ENCODE measurements at regions not wholly inside any gene's neighbourhood (a gene's known extent, or its start where the extent isn't known, plus 50 kb on each side); places are given as distances from the start of the nearest gene placed in this dataset.
A peak's percentile ranks its signal among the peaks of the same experiment; 100 is the strongest.

GRCh38 chr21:19256934-19257660, 853.5 kb upstream of the TMPRSS15 start:
- FAIRE-seq, result no peak

- FAIRE-seq, result no peak
Measured at GRCh38 chr21:19261731-19262376, 858.3 kb upstream of the TMPRSS15 start.

GRCh38 chr21:19266636-19267035, 863.1 kb upstream of the TMPRSS15 start:
- FAIRE-seq, result no peak

- no peak for FAIRE-seq
Measured at GRCh38 chr21:19268686-19269085, 865.1 kb upstream of the TMPRSS15 start.

- FAIRE-seq, result no peak
Measured at GRCh38 chr21:19275065-19275464, 871.5 kb upstream of the TMPRSS15 start.

- no peak for FAIRE-seq
Measured at GRCh38 chr21:19276665-19277064, 873.1 kb upstream of the TMPRSS15 start.

- no peak for FAIRE-seq
Measured at GRCh38 chr21:19286876-19287275, 883.3 kb upstream of the TMPRSS15 start.

- no peak for FAIRE-seq
Measured at GRCh38 chr21:19290328-19290727, 886.7 kb upstream of the TMPRSS15 start.

- no peak for FAIRE-seq
Measured at GRCh38 chr21:19320291-19320690, 916.7 kb upstream of the TMPRSS15 start.

- FAIRE-seq, result peak; percentile 88
Measured at GRCh38 chr21:19321688-19322087, 918.1 kb upstream of the TMPRSS15 start.

GRCh38 chr21:19322360-19322759, 918.8 kb upstream of the TMPRSS15 start:
- FAIRE-seq, result no peak

GRCh38 chr21:19326531-19327319, 923.1 kb upstream of the TMPRSS15 start:
- no peak for FAIRE-seq

- FAIRE-seq, result no peak
Measured at GRCh38 chr21:19328954-19329353, 925.4 kb upstream of the TMPRSS15 start.

- no peak for FAIRE-seq
Measured at GRCh38 chr21:19340303-19340702, 936.7 kb upstream of the TMPRSS15 start.

GRCh38 chr21:19340954-19341353, 937.4 kb upstream of the TMPRSS15 start:
- FAIRE-seq, result no peak

GRCh38 chr21:19343711-19344110, 940.1 kb upstream of the TMPRSS15 start:
- no peak for FAIRE-seq

- no peak for FAIRE-seq
Measured at GRCh38 chr21:19350286-19350685, 946.7 kb upstream of the TMPRSS15 start.

- FAIRE-seq, result no peak
Measured at GRCh38 chr21:19353256-19353655, 949.7 kb upstream of the TMPRSS15 start.

GRCh38 chr21:19368944-19369343, 965.4 kb upstream of the TMPRSS15 start:
- no peak for FAIRE-seq

- no peak for FAIRE-seq
Measured at GRCh38 chr21:19392390-19392789, 988.8 kb upstream of the TMPRSS15 start.

- FAIRE-seq, result peak; percentile 49
Measured at GRCh38 chr21:19400223-19400770, 996.7 kb upstream of the TMPRSS15 start.

- FAIRE-seq, result no peak
Measured at GRCh38 chr21:19402870-19403269, 999.3 kb upstream of the TMPRSS15 start.

- FAIRE-seq, result no peak
Measured at GRCh38 chr21:19405326-19405725, 1001.7 kb upstream of the TMPRSS15 start.

- FAIRE-seq, result no peak
Measured at GRCh38 chr21:19420565-19420964, 1017.0 kb upstream of the TMPRSS15 start.
